HK-2 (cell line): ENCODE measurements at regions not wholly inside any gene's neighbourhood (a gene's known extent, or its start where the extent isn't known, plus 50 kb on each side); places are given as distances from the start of the nearest gene placed in this dataset.
"Not testable (repeated sequence)": the region's sequence is repeated elsewhere in the genome, so short reads cannot be mapped to it uniquely, and the experiment has no call there.

Experiments
- DNase-seq: peaks from one replicate; pipeline ENCODE4 v3.0.0-alpha.2; 2018; ENCODE audit not compliant: unreplicated experiment

- DNase-seq = no peak
Observed at GRCh38 chr18:73683409-73684238, 464.0 kb downstream of the FBXO15 start.

GRCh38 chr18:73681912-73682311 is 465.7 kb downstream of the FBXO15 start:
- no peak for DNase-seq

- DNase-seq = no peak
Observed at GRCh38 chr18:73681398-73681797, 466.2 kb downstream of the FBXO15 start.

GRCh38 chr18:73679941-73680712 is 467.5 kb downstream of the FBXO15 start:
- DNase-seq = no peak

GRCh38 chr18:73677450-73677849 is 470.2 kb downstream of the FBXO15 start:
- DNase-seq = no peak

- no peak for DNase-seq
Observed at GRCh38 chr18:73674125-73674865, 473.3 kb downstream of the FBXO15 start.

- DNase-seq = not testable (repeated sequence)
Observed at GRCh38 chr18:73671480-73671879, 476.2 kb downstream of the FBXO15 start.

GRCh38 chr18:73670524-73670923 is 477.1 kb downstream of the FBXO15 start:
- DNase-seq = no peak

GRCh38 chr18:73670039-73670438 is 477.6 kb downstream of the FBXO15 start:
- DNase-seq = no peak

- no peak for DNase-seq
Observed at GRCh38 chr18:73669297-73669696, 478.3 kb downstream of the FBXO15 start.

GRCh38 chr18:73668051-73668450 is 479.6 kb downstream of the FBXO15 start:
- DNase-seq = no peak

GRCh38 chr18:73666772-73667171 is 480.9 kb downstream of the FBXO15 start:
- DNase-seq = no peak

- DNase-seq = no peak
Observed at GRCh38 chr18:73664896-73665295, 482.7 kb downstream of the FBXO15 start.

GRCh38 chr18:73663581-73663980 is 484.1 kb downstream of the FBXO15 start:
- no peak for DNase-seq

- no peak for DNase-seq
Observed at GRCh38 chr18:73662421-73662820, 485.2 kb downstream of the FBXO15 start.

- DNase-seq = no peak
Observed at GRCh38 chr18:73660931-73661856, 486.4 kb downstream of the FBXO15 start.

- no peak for DNase-seq
Observed at GRCh38 chr18:73656691-73657090, 490.9 kb downstream of the FBXO15 start.

GRCh38 chr18:73653827-73654226 is 493.8 kb downstream of the FBXO15 start:
- DNase-seq = no peak

GRCh38 chr18:73653251-73653650 is 494.4 kb downstream of the FBXO15 start:
- no peak for DNase-seq

GRCh38 chr18:73647391-73647790 is 500.2 kb downstream of the FBXO15 start:
- DNase-seq = no peak

- no peak for DNase-seq
Observed at GRCh38 chr18:73646772-73647171, 500.9 kb downstream of the FBXO15 start.
